GM12864 (cell line): ENCODE measurements at regions not wholly inside any gene's neighbourhood (a gene's known extent, or its start where the extent isn't known, plus 50 kb on each side); places are given as distances from the start of the nearest gene placed in this dataset.
"Not testable (repeated sequence)": the region's sequence is repeated elsewhere in the genome, so short reads cannot be mapped to it uniquely, and the experiment has no call there.

Experiments
- DNase-seq: peaks from one replicate; pipeline ENCODE4 v3.0.0-alpha.2; 2011; ENCODE audit warnings: low read depth
- H3K4me3 ChIP-seq: 2 replicates; pipeline ENCODE4 v1.5.1; 2011; ENCODE audit warnings: mild to moderate bottlenecking, low read depth, low read length, control low read depth
- TF ChIP-seq, protein P1 (sequence below): IDR thresholded peaks from 2 replicates; pipeline ENCODE4 v1.5.1; 2011; ENCODE audit warnings: low read depth, mild to moderate bottlenecking, moderate library complexity, low read length, control low read depth, inconsistent platforms; ENCODE audit errors: missing control alignments

GRCh38 chr9:40914772-40915659 lies 213.5 kb downstream of the FOXD4L6 start:
- TF ChIP-seq, protein P1, sequence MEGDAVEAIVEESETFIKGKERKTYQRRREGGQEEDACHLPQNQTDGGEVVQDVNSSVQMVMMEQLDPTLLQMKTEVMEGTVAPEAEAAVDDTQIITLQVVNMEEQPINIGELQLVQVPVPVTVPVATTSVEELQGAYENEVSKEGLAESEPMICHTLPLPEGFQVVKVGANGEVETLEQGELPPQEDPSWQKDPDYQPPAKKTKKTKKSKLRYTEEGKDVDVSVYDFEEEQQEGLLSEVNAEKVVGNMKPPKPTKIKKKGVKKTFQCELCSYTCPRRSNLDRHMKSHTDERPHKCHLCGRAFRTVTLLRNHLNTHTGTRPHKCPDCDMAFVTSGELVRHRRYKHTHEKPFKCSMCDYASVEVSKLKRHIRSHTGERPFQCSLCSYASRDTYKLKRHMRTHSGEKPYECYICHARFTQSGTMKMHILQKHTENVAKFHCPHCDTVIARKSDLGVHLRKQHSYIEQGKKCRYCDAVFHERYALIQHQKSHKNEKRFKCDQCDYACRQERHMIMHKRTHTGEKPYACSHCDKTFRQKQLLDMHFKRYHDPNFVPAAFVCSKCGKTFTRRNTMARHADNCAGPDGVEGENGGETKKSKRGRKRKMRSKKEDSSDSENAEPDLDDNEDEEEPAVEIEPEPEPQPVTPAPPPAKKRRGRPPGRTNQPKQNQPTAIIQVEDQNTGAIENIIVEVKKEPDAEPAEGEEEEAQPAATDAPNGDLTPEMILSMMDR = no peak
- no peak for DNase-seq
- no peak overlapping the region for H3K4me3 ChIP-seq

DNA sequence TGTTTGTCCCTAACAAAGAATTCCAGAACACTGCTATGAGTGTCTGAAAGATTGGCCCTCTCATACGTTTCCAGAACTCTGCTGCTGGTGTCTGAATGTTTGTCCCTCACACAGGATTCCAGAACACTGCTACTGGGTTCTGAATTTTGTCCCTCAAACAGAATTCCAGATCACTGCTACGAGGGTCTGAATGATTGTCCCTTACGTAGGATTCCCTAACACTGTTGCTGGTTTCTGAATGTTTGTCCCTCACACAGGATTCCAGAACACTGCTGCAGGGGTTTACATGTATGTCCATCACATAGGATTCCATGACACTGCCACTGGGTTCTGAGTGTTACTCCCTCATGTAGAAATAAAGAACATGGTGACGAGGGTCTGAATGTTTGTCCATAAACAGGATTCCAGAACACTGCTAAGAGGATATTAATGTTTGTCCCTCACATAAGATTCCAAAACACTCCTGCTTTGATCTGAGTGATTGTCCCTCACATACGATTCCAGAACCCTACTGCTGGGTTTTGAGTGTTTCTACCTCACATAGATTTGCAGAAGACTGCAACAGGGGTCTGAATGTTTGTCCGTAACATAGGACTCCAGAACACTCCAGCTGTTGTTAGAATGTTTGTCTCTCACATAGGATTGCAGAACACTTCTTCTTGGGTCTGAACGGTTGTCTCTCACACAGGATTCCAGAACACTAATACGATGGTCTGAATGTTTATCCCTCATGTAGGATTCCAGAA lies 214.4 kb downstream of the FOXD4L6 start:
- no peak overlapping the region for H3K4me3 ChIP-seq
- DNase-seq = no peak
- TF ChIP-seq, protein P1 = no peak

GRCh38 chr9:40913096-40913719 lies 215.3 kb downstream of the FOXD4L6 start:
- no peak overlapping the region for H3K4me3 ChIP-seq
- DNase-seq = no peak
- TF ChIP-seq, protein P1 = no peak

DNA sequence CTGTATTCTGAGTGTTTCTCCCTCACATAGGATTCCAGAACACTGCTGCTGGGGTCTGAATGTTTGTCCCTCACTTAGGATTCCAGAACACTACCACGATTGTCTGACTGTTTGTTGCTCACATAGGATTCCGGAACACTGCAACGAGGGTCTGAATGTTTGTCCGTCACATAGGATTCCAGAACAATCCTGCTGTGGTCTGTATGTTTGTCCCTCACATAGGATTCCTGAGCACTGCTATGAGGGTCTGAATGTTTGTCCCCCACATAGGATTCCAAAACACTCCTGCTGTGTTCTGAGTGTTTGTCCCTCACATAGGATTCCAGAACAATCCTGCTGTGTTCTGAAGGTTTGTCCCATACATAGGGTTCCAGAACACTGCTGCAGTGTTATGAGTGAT lies 215.8 kb downstream of the FOXD4L6 start:
- H3K4me3 ChIP-seq, DNase-seq: not testable (repeated sequence)

GRCh38 chr9:40911647-40912046 lies 216.8 kb downstream of the FOXD4L6 start:
- TF ChIP-seq, protein P1 = no peak
- H3K4me3 ChIP-seq = no peak overlapping the region
- no peak for DNase-seq

- not testable (repeated sequence) for H3K4me3 ChIP-seq, DNase-seq
These were observed 217.5 kb downstream of the FOXD4L6 start for GRCh38 chr9:40910995-40911394.

DNA sequence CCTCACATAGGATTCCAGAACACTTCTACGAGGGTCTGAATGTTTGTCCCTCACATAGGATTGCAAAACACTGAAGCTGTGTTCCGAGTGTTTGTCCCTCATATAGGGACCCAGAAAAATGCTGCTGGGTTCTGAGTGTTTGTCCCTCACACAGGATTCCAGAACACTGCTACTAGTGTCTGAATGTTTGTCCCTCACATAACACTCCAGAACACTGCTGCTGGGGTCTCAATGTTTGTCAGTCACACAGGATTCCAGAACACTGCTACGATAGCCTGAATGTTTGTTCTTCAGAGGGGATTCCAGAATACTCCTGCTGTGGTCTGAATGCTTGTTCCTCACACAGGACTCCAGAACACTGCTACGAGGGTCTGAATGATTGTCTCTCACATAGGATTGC lies 218.7 kb downstream of the FOXD4L6 start:
- H3K4me3 ChIP-seq = no peak overlapping the region
- TF ChIP-seq, protein P1 = no peak
- DNase-seq = no peak

- not testable (repeated sequence) for H3K4me3 ChIP-seq, DNase-seq
These were observed 219.4 kb downstream of the FOXD4L6 start for GRCh38 chr9:40909111-40909510.
